ENCODE measurements at regions not wholly inside any gene's neighbourhood (a gene's known extent, or its start where the extent isn't known, plus 50 kb on each side); places are given as distances from the start of the nearest gene placed in this dataset.

GRCh38 chr11:109371444-109372176, 50.4 kb upstream of the C11orf87 start:
- H3K36me3 ChIP-seq = no peaks in the 10 kb centered on the region
- intact Hi-C loops (cut with DNase I; ENCODE audit: low total_unique reads) = no loop called here
- no peak overlapping the region for H3K27ac ChIP-seq
- DNase-seq = no peak
- no peaks in the 10 kb centered on the region for H3K27me3 ChIP-seq
- no peaks in the 10 kb centered on the region for H3K9me3 ChIP-seq
- no peak overlapping the region for H3K4me3 ChIP-seq
- TF ChIP-seq, protein P1, sequence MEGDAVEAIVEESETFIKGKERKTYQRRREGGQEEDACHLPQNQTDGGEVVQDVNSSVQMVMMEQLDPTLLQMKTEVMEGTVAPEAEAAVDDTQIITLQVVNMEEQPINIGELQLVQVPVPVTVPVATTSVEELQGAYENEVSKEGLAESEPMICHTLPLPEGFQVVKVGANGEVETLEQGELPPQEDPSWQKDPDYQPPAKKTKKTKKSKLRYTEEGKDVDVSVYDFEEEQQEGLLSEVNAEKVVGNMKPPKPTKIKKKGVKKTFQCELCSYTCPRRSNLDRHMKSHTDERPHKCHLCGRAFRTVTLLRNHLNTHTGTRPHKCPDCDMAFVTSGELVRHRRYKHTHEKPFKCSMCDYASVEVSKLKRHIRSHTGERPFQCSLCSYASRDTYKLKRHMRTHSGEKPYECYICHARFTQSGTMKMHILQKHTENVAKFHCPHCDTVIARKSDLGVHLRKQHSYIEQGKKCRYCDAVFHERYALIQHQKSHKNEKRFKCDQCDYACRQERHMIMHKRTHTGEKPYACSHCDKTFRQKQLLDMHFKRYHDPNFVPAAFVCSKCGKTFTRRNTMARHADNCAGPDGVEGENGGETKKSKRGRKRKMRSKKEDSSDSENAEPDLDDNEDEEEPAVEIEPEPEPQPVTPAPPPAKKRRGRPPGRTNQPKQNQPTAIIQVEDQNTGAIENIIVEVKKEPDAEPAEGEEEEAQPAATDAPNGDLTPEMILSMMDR (IDR thresholded peaks at IDR 0.05) = no peak
- H3K4me1 ChIP-seq = no peaks in the 10 kb centered on the region

All from tibial artery (tissue), 4 donors.